Mesothelial cell of epicardium (in vitro differentiated cells): ENCODE measurements at regions not wholly inside any gene's neighbourhood (a gene's known extent, or its start where the extent isn't known, plus 50 kb on each side); places are given as distances from the start of the nearest gene placed in this dataset.

Source experiments
- DNase-seq, 2 experiments: peaks; one replicate each; pipeline ENCODE4 v3.0.0; 2021; ENCODE audit warnings: low spot score in 2 of 2; ENCODE audit not compliant: unreplicated experiment in 2 of 2
- H3K27ac Mint-ChIP-seq: 2 replicates; pipeline ENCODE4 v1.8.0; 2021; ENCODE audit warnings: mixed read lengths
- H3K27me3 Mint-ChIP-seq: 2 replicates; pipeline ENCODE4 v1.8.0; 2021; ENCODE audit warnings: low read depth, mixed read lengths
- H3K36me3 Mint-ChIP-seq: 2 replicates; pipeline ENCODE4 v1.8.0; 2021; ENCODE audit warnings: mixed read lengths
- H3K4me1 Mint-ChIP-seq: 2 replicates; pipeline ENCODE4 v1.8.0; 2021; ENCODE audit warnings: mixed read lengths
- H3K4me3 Mint-ChIP-seq: 2 replicates; pipeline ENCODE4 v1.8.0; 2021; ENCODE audit warnings: mild to moderate bottlenecking, moderate library complexity, mixed read lengths
- H3K9me3 Mint-ChIP-seq: 2 replicates; pipeline ENCODE4 v1.8.0; 2021; ENCODE audit warnings: mixed read lengths
- CTCF ChIP-seq: fragments of 200-600 bp; sonication (generic); IDR thresholded peaks from one replicate; pipeline ENCODE4 v1.5.0; 2021; ENCODE audit warnings: antibody characterized with exemption; ENCODE audit not compliant: unreplicated experiment

- Mint-ChIP-seq H3K4me3 (no peak overlapping the region), H3K36me3 (no peaks in the 10 kb centered on the region), H3K27ac (no peak overlapping the region), H3K4me1 (no peaks in the 10 kb centered on the region), H3K9me3 (no peaks in the 10 kb centered on the region), H3K27me3 (no peaks in the 10 kb centered on the region)
- DNase-seq, result no peak
- no peak for TF ChIP-seq CTCF
Measured at GRCh38 chr1:194903524-194903923, 1704.7 kb downstream of the KCNT2 start.

DNA sequence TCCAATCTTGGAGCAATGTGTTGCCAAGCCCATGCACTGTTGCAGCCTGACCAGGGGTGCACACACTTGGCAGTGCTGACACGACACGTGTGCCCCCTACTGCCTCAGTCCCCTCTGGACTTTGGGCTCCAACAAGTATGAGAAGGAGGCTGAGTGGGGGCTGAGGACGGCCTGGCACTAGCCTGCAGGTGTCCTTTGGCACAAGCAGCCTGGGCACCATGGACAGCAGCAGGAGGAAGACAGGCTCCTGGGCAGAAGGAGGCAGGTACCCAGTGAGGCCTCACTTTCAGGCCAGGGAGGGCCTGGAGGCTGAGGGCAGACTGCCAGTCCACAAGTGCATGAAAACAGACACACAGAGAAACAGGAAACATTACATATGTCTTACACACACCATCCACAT lies 1702.9 kb upstream of the B3GALT2 start:
- Mint-ChIP-seq H3K27ac (no peak overlapping the region), H3K4me3 (no peak overlapping the region), H3K4me1 (no peaks in the 10 kb centered on the region), H3K9me3 (peaks cover 26% of the 10 kb centered on the region), H3K36me3 (peaks cover 3% of the 10 kb centered on the region), H3K27me3 (no peaks in the 10 kb centered on the region)
- DNase-seq, result no peak
- no peak for TF ChIP-seq CTCF

DNA sequence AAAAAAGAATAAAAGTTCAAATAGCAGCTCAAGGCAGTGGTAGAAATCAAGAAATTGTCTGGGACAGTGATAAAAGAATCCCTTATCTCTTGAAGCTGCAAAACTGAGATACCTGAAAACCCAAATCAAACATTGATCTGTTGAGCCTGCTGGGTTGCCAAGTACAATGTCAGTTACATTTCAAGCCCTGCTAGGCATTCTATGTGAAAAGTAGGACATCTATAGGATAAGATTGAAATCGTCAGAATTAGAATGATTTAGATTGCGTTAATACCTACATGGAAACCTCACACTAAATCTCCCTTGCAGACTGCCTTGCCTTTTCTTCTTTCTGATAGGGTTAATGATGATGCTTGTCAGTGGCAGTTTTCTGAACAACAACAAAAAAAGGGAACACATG lies 1684.4 kb upstream of the B3GALT2 start:
- H3K4me1 Mint-ChIP-seq, result peaks cover 2% of the 10 kb centered on the region
- TF ChIP-seq CTCF, result no peak
- H3K27ac Mint-ChIP-seq, result no peak overlapping the region
- no peaks in the 10 kb centered on the region for H3K27me3 Mint-ChIP-seq
- no peak for DNase-seq
- peaks cover 7% of the 10 kb centered on the region for H3K9me3 Mint-ChIP-seq
- H3K36me3 Mint-ChIP-seq, result no peaks in the 10 kb centered on the region
- no peak overlapping the region for H3K4me3 Mint-ChIP-seq

GRCh38 chr1:194866153-194866552 lies 1679.7 kb upstream of the B3GALT2 start:
- no peak for TF ChIP-seq CTCF
- Mint-ChIP-seq H3K4me3 (no peak overlapping the region), H3K4me1 (peaks cover 2% of the 10 kb centered on the region), H3K36me3 (peaks cover 2% of the 10 kb centered on the region), H3K27me3 (no peaks in the 10 kb centered on the region), H3K27ac (no peak overlapping the region), H3K9me3 (peaks cover 7% of the 10 kb centered on the region)
- DNase-seq, result no peak

DNA sequence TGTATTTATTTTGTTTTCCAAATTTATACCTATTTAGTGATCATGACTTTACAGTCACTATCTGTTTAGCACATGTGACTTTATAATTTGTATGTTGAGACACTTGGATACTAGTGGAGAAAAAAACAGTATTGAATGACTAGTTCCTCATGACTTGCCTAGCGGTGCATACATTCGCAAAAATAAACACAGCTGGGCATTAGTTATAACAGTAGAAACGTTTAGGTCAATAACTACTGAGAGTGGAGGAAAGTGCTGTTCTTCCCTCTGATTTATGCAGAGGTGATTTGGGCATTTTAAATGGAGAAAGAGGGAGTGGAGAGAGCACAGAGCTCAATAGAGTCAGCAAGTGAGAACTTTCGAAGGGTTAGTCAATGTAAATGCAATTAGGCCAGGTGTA lies 1679.0 kb upstream of the B3GALT2 start:
- Mint-ChIP-seq H3K4me1 (no peaks in the 10 kb centered on the region), H3K36me3 (peaks cover 2% of the 10 kb centered on the region), H3K9me3 (peaks cover 12% of the 10 kb centered on the region), H3K27ac (no peak overlapping the region), H3K4me3 (no peak overlapping the region), H3K27me3 (no peaks in the 10 kb centered on the region)
- TF ChIP-seq CTCF, result no peak
- no peak for DNase-seq

DNA sequence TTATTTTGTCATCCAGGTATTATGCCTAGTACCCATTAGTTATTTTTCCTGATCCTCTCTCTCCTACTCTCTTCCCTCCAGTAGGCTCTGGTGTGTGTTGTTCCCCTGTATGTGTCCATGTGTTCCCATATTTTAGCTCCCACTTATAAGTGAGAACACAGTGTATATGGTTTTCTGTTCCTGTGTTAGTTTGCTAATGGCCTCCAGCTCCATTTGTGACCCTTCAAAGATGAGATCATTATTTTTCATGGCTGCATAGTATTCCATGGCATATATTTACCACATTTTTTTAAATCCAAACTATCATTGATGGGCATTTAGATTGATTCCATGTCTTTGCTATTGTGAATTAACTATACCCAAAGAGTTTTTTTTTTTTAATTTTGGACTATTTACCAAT lies 1675.7 kb upstream of the B3GALT2 start:
- no peak for DNase-seq
- H3K27me3 Mint-ChIP-seq, result no peaks in the 10 kb centered on the region
- H3K4me1 Mint-ChIP-seq, result no peaks in the 10 kb centered on the region

More for the DNA sequence above, 1675.7 kb upstream of the B3GALT2 start:
- no peak for TF ChIP-seq CTCF
- Mint-ChIP-seq H3K27ac (no peak overlapping the region), H3K9me3 (peaks cover 21% of the 10 kb centered on the region), H3K4me3 (no peak overlapping the region), H3K36me3 (peaks cover 6% of the 10 kb centered on the region)
